HG03521 (cell line): ENCODE measurements at regions not wholly inside any gene's neighbourhood (a gene's known extent, or its start where the extent isn't known, plus 50 kb on each side); places are given as distances from the start of the nearest gene placed in this dataset.

ENCODE experiments used
- ATAC-seq: cut with Tn5 transposase; IDR thresholded peaks from one replicate; pipeline ENCODE4 v1.9.1; 2021; ENCODE audit warnings: mild to moderate bottlenecking, moderate library complexity; ENCODE audit not compliant: unreplicated experiment

DNA sequence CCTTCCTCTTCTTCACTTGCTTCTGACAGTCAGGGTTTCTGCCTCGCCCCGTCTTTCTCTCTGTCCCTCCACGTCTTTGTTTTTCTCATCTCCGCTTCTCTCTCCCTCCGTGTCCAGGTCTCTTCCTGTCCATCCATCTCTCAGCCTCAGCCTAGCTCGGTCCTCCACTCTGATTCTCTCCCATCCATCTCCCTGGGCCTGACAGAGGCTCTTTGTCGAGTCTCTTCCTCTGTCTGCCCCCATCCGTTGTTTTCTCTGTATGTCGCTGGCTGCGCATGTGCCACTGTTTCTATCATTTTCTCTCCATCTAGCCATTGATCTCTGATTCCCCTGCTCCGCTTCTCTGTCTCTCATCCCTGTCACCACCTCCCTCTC is 328.9 kb upstream of the TBX3 start:
- ATAC-seq, result no peak

DNA sequence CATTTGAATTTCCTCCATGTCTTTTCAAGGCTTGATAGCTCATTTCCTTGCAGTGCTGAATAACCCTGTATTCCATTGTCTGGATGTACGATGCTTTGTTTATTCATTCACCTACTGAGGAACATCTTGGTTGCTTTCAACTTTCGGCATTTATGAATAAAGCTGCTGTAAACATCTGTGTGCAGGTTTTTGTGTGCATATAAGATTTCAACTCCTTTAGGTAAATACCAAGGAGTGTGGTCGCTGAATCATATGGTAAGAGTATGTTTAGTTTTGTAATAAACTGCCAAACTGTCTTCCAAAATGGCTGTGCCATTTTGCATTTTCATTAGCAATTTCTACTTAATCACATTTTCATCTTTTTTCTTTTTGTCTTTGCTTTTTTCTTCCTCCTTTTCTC is 327.7 kb upstream of the TBX3 start:
- no peak for ATAC-seq

DNA sequence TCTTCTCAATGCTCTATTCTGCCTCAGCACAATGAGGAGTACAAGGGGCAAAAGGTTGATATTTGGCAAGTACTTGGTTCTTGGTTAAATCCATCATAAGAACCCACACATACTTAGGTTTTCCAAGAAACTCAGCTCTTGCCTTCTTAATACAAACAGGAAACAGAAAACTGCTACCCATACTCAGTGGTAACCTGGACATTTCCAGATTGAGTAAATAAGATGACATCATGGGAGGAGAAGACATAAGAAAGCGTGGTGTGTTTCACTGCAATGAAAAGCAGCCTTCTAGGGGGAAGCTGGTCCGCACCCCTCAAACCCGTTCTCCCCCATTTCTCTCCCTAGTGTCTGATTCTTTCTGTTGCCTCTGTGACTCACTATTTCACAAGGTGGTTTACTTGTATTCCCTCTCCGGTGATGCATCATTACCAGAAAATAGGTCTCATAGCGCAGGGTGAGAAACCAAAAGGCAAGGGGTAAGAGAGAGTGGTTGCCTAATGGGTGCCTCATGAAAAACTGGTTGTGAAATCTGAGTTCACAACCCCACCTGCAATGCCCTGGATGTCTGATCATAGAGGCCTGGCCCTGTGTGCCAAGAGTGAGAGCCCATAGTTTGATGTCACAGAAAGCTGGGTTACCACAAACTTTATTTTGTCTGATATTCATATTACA is 326.5 kb upstream of the TBX3 start:
- ATAC-seq, result no peak

DNA sequence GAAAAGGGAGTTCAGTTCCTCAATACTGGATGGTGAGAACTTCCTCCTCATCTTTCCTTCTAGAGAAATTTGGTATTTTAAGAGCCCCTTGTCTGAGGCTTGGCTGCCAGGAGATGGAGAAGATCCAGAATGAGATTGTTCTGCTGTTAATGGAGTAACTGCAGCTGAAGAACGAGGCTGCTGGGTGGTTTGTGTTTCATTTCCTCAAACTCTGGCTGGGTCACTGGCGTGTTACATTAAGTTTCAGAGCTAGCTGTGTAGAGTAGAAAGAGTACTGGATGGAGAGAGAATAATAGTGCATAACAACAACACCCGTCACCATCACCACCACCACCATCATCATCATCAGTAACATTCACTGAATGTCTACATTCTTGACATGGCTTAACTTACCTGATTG is 325.0 kb upstream of the TBX3 start:
- ATAC-seq, result peak; percentile 79

DNA sequence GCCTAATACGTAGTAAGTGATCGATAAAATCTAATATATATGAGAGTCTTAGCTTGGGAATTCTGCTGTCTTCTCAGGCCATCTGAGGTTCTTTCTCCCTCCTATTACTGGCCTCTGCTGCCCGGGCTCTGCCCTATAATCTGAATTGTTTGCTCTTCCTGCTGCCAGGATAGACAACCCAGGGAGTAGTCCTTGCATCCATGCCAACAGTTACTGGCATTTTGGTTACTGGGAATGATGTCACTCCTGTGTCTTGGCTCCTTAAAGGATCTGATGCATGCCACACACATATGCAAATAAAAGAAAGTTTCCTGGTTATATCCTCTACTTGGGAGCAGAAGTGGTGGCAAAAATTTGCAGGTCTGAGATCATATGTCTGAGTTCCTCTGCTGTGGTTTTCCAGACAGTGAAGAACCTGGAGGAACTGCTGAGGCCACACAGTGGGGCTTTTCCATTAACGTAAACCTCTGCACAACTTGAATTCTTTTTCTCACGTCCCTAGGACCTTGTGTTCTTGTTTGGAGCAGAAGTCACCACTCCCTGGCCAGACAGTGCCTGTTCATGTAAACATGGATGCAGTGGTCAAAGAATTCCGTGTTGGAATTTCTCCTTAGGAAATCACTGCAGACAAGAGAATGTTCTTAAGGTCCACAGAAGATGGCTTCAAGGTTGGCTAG is 320.6 kb upstream of the TBX3 start:
- ATAC-seq, result no peak

DNA sequence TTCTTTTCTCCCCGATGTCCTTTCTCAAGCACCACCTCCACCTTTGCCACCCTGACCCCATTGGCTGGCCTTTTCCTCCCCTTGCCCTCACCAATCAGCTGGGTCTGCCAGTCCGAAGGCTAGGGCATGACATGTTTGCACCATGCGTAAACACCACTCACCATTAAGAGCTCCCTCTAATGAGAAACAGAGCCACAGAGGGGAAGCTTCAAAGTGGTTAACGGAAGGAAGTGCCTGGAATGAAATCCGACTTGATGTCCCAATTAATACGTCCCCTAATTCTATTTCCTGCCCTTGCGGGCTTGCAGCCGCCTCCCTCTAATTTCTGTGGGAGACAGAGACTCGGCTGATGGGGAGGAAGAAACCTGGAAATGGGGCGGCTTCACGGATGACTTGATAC is 318.5 kb upstream of the TBX3 start:
- no peak for ATAC-seq

DNA sequence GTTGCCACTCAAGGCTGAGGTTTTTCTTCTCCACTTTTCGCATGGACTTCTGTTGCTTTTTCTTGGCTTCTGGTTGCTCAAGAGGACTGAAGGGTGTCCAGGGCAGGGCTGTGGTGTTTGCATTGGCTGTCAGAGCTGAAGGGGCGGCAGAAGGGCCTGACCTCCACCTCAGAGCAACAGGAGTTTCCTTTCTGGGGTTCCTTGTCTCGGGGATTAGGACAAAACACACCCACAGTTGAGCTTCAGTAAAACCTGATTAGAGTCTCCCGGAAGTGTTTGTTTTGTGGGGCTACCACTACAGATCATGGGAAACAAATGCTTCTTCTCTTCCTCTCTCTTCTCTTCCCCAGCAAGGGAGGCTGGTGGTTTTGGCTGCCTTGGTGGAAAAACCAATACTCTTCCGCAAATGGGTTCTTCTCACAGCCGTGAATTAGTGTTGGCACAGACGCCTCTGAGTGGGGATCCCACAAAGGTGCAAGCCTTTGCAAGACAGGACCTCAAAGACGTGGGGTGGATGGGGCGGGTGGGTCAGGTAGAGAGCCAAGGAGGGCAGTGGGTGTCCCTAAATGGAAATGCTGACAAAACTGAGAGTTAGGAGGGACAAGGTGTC is 317.7 kb upstream of the TBX3 start:
- ATAC-seq, result no peak

DNA sequence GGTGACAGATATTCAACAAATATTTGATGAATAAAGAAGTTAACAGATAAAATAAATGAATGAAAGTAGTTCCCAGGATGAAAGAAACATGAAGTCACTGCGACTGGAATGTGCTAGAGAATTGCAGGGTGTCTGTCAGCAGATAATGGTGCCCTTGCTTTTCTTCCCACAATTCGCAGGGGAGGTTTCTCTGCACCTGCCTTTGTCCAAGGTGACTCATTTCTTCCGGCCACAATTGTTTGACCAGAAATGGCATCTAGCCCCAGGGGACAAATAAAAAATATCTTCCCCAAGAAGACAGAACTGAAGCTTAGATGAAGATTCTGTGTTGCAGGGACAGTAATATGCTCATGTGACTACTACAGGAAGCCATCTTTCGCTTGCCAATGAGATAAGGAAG is 316.1 kb upstream of the TBX3 start:
- ATAC-seq, result no peak

DNA sequence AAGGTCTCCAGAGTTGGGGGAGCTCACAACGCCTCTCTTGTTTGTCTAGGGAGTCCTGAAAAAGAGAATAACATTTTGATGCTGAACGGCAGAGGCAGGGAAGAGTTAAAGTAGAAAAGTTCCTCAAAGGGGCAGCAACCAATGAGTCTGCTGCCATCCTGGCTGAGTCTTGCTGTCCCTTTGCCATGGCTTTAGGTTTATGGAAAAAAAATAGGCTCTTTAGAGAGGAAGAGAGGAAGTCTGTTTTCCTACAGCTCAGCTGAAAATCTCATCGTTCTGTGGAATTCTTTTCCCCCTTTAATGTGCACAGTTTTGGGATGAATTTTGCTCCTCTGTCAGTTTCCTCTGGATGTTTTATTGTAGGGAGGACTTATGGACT is 314.8 kb upstream of the TBX3 start:
- ATAC-seq, result no peak

DNA sequence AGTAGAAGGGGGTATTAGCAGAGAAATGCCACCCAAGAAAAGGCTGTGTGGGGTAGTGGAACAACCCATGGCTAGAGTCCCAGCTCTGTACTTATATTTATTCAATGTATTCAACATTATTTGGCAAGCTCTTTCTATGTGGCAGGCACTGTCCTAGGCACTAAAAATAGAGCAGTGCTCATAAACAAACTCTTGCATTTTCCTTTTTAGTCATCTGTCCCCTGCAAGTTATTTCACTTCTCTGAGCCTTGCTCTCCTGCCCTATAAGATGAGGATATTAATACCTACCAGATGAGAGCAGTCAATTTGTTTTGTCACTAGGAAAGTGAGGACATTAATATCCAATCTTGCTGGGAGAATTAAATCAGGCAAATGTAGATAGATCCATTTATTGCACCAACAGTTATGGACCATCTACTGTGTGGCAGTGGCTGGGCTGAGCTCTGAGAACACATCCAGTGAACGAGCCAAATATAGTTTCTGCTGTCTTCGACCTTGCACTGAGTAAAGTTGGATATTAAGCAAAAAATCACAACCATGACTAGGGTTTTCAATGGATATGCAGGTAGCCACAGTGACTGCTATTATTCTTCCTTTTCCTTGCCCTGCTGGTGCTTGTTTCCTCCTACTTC is 314.3 kb upstream of the TBX3 start:
- ATAC-seq, result no peak

DNA sequence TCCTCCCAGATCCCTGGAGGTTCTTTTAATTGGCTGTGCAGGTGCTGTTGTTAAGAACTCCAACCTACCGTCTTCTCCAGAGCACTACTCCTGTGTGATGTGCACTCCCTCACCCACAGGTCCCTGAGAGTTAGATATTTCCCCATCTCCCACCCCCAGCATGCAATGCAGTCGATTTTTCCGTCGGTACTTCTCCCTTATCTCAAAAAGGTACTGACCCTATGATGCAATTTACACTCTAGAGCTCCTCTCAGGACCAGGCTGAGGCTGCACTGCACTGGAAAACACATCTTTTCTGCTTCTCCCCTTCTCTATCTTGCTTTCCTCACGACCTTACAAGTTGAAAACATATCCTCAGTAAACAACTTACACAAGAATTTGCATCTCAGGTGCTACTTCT is 312.4 kb upstream of the TBX3 start:
- no peak for ATAC-seq

DNA sequence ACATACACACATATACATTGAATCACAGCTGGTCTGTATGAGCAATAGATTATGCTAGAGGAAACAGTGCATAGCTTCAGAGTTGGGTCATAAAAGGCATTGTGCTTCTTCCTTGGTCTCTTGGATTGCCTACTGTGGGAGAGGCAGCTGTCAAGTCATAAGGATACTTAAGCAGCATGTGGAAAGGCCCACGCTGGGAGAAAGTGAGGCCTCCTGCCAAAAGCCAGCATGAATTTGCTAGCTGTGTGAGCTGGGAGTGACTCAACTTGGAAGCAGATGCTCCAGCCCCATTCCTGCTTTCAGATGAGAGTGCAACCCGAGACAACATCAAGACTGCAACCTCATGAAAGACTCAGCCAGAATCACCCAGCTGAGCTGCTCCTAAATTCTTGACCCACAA is 311.9 kb upstream of the TBX3 start:
- ATAC-seq, result no peak

DNA sequence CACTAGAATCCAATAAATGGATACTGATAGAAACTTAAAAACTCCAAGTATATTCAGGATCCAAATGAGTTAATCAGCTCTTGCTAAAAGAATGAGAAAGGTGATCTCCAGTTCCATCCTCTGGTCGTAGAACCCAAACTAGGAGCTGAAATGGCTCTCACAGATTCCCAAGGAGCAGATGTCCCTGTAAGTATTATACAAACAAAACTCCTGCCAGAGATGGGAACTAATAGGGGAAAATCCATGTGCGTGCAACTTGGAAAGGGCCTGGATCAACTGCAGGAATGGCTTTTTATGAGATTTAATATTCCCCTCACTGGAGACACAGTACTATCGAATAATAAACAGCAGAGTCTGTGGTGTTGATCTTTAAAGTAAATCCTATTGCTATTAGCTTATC is 309.2 kb upstream of the TBX3 start:
- no peak for ATAC-seq

DNA sequence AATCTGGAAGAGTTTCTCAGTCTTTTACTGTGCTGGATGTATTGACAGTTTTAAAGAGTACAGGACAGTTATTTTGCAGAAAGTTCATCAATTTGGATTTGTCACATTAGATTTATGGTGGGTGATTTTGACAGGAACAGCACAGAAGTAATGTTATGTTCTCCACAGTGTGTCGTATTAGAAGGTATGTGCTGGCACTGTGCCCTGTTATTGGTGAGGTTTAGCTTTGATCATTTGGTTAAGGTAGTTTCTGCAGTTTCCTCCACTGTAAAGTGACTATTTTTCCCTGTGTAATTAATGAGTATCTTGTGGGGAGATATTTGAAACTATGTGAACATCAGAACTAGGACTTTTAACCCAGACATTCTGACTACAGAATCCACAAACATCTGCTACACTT is 308.5 kb upstream of the TBX3 start:
- ATAC-seq, result no peak

DNA sequence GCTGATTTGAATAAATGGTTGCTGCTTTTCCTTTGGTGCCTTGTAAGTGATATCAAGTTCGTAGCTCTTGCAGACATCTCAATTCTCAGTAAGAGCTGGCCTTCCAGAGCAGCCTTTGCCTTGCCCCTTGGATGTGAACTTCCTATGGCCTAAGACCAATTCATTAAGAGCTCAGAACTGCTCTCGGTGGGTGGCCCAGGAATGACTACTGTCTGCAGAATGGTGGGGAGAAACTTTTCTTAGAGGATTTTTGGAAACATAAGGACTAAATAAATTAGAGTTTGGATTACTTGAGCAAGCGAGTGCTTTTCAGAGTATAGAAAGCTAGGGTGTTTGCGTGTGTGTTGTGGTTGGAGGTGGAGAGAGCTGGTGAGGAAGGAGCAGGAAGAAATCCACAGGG is 306.4 kb upstream of the TBX3 start:
- no peak for ATAC-seq

DNA sequence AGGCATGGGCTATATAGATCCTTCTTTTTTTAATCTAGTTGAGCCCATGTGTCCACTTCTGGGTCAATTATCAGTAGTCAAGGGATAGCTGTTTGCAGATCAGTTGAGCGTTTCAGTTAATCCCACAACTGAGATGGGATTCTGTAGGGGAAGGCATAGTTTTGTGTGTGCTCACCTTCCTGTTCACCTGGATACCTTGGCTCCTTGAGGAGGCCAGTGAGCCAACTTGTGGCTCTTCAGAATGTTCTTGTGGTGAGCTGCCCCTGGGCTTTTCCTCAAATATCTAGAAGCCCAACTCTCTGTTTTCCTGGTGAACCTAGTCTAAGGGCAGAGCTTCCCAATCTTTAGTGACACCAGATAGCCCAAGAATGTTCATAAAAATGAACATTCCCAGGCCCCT is 302.9 kb upstream of the TBX3 start:
- ATAC-seq, result no peak

DNA sequence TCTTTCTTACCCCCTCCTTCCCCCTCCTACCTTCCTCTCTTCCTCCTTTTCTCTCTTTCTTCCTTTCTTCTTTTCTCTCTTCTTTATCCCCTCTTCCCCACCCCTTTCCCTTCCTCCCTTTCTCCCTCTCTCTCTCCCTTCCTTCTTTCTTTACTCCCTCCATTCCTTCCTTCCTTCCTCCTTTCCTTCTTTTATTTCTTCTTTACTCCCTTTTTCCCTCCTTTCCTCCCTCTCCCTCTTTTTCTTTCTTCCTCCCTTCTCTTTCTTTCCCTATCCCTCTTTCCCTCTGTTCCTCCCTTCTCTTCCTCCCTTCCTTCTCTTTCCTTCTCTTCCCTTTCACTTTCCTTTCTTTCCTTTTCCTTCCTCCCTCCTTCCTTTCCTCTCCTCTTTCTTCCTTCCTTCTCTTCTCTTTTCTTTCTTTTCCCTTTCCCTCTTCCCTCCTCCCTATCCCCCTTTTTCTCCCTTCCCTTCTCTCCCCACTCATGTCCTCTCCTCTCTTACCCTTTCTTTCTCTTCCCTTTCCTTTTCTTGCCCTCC is 302.3 kb upstream of the TBX3 start:
- ATAC-seq, result no peak

DNA sequence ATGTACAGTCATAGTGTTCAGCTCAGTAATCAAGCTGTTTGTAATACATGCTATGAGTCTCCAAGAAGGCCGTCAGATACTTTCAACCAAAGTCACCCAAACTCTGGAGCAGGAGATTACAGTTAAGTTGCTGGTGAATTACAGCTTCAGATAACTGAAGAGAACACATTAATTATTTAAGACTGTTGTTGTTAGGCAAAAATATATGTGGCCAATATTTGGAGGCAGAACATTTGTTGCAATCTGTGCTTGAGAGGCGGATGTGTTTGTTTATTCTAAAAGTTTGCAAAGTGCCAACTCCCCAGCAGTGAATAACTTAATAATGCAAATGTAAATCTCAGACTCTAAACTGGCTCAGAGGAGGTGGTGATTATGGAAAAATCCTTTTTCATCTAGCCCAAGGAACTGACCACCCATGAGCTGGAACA is 300.7 kb upstream of the TBX3 start:
- ATAC-seq, result no peak

DNA sequence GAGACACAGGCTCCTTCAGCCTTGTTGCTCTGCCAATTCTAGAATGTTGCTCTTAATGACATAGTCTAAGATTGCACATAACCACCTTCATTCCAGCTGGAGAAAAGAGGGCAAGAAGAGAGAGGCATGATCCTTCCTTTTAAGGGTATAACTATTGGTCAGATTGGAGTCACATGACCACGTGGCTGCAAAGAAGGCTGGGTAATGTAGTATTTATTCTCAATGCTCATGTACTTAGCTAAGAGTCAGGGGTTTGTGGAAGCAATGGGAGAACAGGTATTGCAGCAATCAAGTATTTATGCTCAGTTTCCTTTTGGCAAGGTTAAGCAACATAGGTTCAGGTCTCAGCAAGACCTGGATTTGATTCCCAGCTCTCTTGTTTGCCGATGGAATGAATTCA is 298.8 kb upstream of the TBX3 start:
- ATAC-seq, result no peak

DNA sequence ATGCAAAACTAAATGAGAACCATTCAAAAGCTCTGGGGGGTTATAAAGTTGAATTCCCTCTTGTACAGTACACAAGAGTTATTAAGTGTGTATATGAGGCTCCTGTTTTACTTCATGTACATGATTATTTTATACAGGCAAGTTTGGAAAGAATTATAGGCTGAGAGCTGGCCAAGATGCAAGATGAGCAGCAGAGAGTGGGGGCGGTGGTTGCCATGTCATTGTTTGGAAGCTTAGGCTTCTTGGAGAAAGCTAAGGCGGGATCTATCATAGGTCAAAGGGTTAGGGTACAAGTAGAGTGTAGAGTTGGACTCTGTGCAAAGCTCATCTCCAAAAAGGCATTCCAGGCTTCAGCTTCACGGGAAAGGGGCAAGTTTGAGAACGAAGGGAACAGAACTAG is 297.1 kb upstream of the TBX3 start:
- no peak for ATAC-seq

DNA sequence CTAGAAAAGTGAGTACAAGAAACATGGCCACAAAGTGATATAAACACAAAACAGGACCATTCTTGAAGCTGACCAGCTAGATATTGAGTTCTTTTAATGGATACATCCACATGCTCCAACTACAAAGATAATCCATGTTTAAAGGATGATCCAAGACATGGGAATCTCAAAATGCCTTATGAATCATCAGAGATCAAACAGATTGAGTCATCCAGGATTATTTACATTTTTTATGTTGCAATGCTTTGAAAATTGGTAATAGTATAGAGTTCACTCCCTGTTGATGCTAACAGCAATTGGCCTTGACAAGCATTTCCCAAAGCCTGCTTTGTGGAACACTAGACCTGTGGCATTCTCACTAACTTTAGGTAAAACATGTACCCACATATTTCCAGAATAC is 293.0 kb upstream of the TBX3 start:
- no peak for ATAC-seq

DNA sequence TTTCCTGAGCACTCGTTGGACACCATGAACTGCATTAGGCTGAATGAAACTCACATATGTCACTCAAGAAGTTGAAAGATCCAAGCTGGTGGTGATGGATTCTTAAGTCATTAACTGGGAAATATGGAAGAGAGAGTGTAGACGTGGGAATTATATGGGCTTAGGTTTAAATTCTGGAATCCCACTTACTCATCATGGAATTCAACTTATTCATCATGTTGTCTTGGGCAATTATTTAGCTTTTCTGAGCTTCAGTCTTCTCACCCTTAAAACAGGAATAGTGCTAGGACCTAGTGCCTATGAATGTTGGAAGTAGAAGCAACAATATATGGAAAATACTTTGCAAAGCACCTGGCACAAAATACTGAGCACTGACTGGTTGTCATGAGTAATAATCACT is 292.4 kb upstream of the TBX3 start:
- no peak for ATAC-seq
